Activated CD4-positive, alpha-beta T cell treated with anti-CD3 and anti-CD28 coated beads for 24 hours (primary cell): ENCODE measurements at regions not wholly inside any gene's neighbourhood (a gene's known extent, or its start where the extent isn't known, plus 50 kb on each side); places are given as distances from the start of the nearest gene placed in this dataset.
"Not testable (repeated sequence)": the region's sequence is repeated elsewhere in the genome, so short reads cannot be mapped to it uniquely, and the experiment has no call there.

Experiments
- DNase-seq, 2 donors: peaks; one replicate each; pipeline ENCODE4 v3.0.0-alpha.2; 2020; ENCODE audit warnings: low read depth in 2 of 2

- no peak for DNase-seq
Observed at GRCh38 chr13:87334176-87334575, 337.0 kb upstream of the SLITRK5 start.

- DNase-seq = not testable (repeated sequence)
Observed at GRCh38 chr13:87336346-87336889, 334.8 kb upstream of the SLITRK5 start.

- DNase-seq = no peak
Observed at GRCh38 chr13:87344176-87344575, 327.0 kb upstream of the SLITRK5 start.

- DNase-seq = no peak
Observed at GRCh38 chr13:87355451-87355850, 315.7 kb upstream of the SLITRK5 start.

GRCh38 chr13:87356314-87356713 lies 314.9 kb upstream of the SLITRK5 start:
- DNase-seq = no peak

GRCh38 chr13:87358319-87358718 lies 312.9 kb upstream of the SLITRK5 start:
- no peak for DNase-seq

GRCh38 chr13:87361216-87361615 lies 310.0 kb upstream of the SLITRK5 start:
- DNase-seq = no peak

- no peak for DNase-seq
Observed at GRCh38 chr13:87368639-87369038, 302.5 kb upstream of the SLITRK5 start.

GRCh38 chr13:87376081-87376480 lies 295.1 kb upstream of the SLITRK5 start:
- no peak for DNase-seq

- no peak for DNase-seq
Observed at GRCh38 chr13:87384099-87384498, 287.1 kb upstream of the SLITRK5 start.

GRCh38 chr13:87393358-87393757 lies 277.8 kb upstream of the SLITRK5 start:
- no peak for DNase-seq

- no peak for DNase-seq
Observed at GRCh38 chr13:87398047-87398446, 273.1 kb upstream of the SLITRK5 start.

GRCh38 chr13:87403748-87404432 lies 267.3 kb upstream of the SLITRK5 start:
- DNase-seq = no peak

- DNase-seq = no peak
Observed at GRCh38 chr13:87426742-87427141, 244.4 kb upstream of the SLITRK5 start.

- DNase-seq = no peak
Observed at GRCh38 chr13:87444135-87444534, 227.0 kb upstream of the SLITRK5 start.

GRCh38 chr13:87452281-87452680 lies 218.9 kb upstream of the SLITRK5 start:
- no peak for DNase-seq

GRCh38 chr13:87453244-87453643 lies 217.9 kb upstream of the SLITRK5 start:
- DNase-seq = no peak

GRCh38 chr13:87459419-87459818 lies 211.8 kb upstream of the SLITRK5 start:
- no peak for DNase-seq

GRCh38 chr13:87497426-87497825 lies 173.7 kb upstream of the SLITRK5 start:
- DNase-seq = no peak

GRCh38 chr13:87498681-87499080 lies 172.5 kb upstream of the SLITRK5 start:
- DNase-seq = no peak

GRCh38 chr13:87524775-87525174 lies 146.4 kb upstream of the SLITRK5 start:
- no peak for DNase-seq

- DNase-seq = no peak
Observed at GRCh38 chr13:87533776-87534175, 137.4 kb upstream of the SLITRK5 start.

GRCh38 chr13:87535911-87536310 lies 135.3 kb upstream of the SLITRK5 start:
- no peak for DNase-seq

- DNase-seq = no peak
Observed at GRCh38 chr13:87536499-87536898, 134.7 kb upstream of the SLITRK5 start.
